HUES64 (cell line): ENCODE measurements at regions not wholly inside any gene's neighbourhood (a gene's known extent, or its start where the extent isn't known, plus 50 kb on each side); places are given as distances from the start of the nearest gene placed in this dataset.

Experiments
- H3K27ac ChIP-seq: 2 replicates; pipeline ENCODE4 v1.7.0; 2013; ENCODE audit warnings: low read depth, low read length, inconsistent platforms
- H3K27me3 ChIP-seq: 2 replicates; pipeline ENCODE4 v1.6.1; 2013; ENCODE audit warnings: mild to moderate bottlenecking, low read length; ENCODE audit not compliant: insufficient read depth
- H3K36me3 ChIP-seq: 2 replicates; pipeline ENCODE4 v1.6.1; 2013; ENCODE audit warnings: mild to moderate bottlenecking, low read length; ENCODE audit not compliant: insufficient read depth
- H3K4me1 ChIP-seq: 2 replicates; pipeline ENCODE4 v1.6.1; 2013; ENCODE audit warnings: mild to moderate bottlenecking, low read length, moderate library complexity; ENCODE audit not compliant: insufficient read depth
- H3K4me3 ChIP-seq: 2 replicates; pipeline ENCODE4 v1.5.1; 2013; ENCODE audit warnings: mild to moderate bottlenecking, low read length, moderate library complexity
- H3K9ac ChIP-seq: 2 replicates; pipeline ENCODE4 v1.6.1; 2013; ENCODE audit warnings: mild to moderate bottlenecking, low read depth, low read length
- H3K9me3 ChIP-seq: 2 replicates; pipeline ENCODE4 v1.6.1; 2013; ENCODE audit warnings: low read depth, low read length; ENCODE audit not compliant: insufficient read depth
- WGBS: fragments of 150-250, 120-280 bp; methylation state at CpG from one replicate; pipeline ENCODE4 v1.1.7; 2013; ENCODE audit warnings: missing lambda C conversion rate; 5-methylcytosine and 5-hydroxymethylcytosine counted together

- Histone ChIP-seq H3K9ac (no peak overlapping the region), H3K4me1 (no peaks in the 10 kb centered on the region), H3K9me3 (no peaks in the 10 kb centered on the region), H3K4me3 (no peak overlapping the region), H3K27me3 (no peaks in the 10 kb centered on the region), H3K36me3 (no peaks in the 10 kb centered on the region), H3K27ac (no peak overlapping the region)
- WGBS, result 97% methylated on average over 2 of the region's 2 CpGs
These were observed 139.1 kb downstream of the HDGFL1 start for GRCh38 chr6:22708469-22708868.

- 87% methylated on average over 3 of the region's 3 CpGs for WGBS
- Histone ChIP-seq H3K4me3 (no peak overlapping the region), H3K27me3 (no peaks in the 10 kb centered on the region), H3K9me3 (no peaks in the 10 kb centered on the region), H3K4me1 (no peaks in the 10 kb centered on the region), H3K36me3 (no peaks in the 10 kb centered on the region), H3K9ac (no peak overlapping the region), H3K27ac (no peak overlapping the region)
These were observed 140.4 kb downstream of the HDGFL1 start for GRCh38 chr6:22709803-22710202.

GRCh38 chr6:22716721-22717120 lies 147.4 kb downstream of the HDGFL1 start:
- Histone ChIP-seq H3K9me3 (no peaks in the 10 kb centered on the region), H3K27ac (no peak overlapping the region), H3K4me3 (no peak overlapping the region), H3K36me3 (no peaks in the 10 kb centered on the region), H3K27me3 (no peaks in the 10 kb centered on the region), H3K9ac (no peak overlapping the region), H3K4me1 (no peaks in the 10 kb centered on the region; the same call in 1 of the 2 replicates)
- 91% methylated on average over 1 of the region's 1 CpG for WGBS

GRCh38 chr6:22717915-22718314 lies 148.5 kb downstream of the HDGFL1 start:
- Histone ChIP-seq H3K27me3 (no peaks in the 10 kb centered on the region), H3K36me3 (no peaks in the 10 kb centered on the region), H3K27ac (no peak overlapping the region), H3K4me3 (no peak overlapping the region), H3K4me1 (no peaks in the 10 kb centered on the region; the same call in 1 of the 2 replicates), H3K9me3 (peaks cover 6% of the 10 kb centered on the region; the same call in 1 of the 2 replicates), H3K9ac (no peak overlapping the region)
- WGBS, result 91% methylated on average over 5 of the region's 5 CpGs

GRCh38 chr6:22722913-22723312 lies 153.5 kb downstream of the HDGFL1 start:
- Histone ChIP-seq H3K27ac (no peak overlapping the region), H3K4me3 (no peak overlapping the region), H3K36me3 (no peaks in the 10 kb centered on the region), H3K9me3 (peaks cover 14% of the 10 kb centered on the region; the same call in 1 of the 2 replicates), H3K4me1 (no peaks in the 10 kb centered on the region), H3K27me3 (no peaks in the 10 kb centered on the region), H3K9ac (no peak overlapping the region)
- WGBS, result 94% methylated on average over 1 of the region's 1 CpG

GRCh38 chr6:22726966-22727365 lies 157.6 kb downstream of the HDGFL1 start:
- no peaks in the 10 kb centered on the region for H3K36me3 ChIP-seq
- H3K4me3 ChIP-seq, result no peak overlapping the region
- 89% methylated on average over 4 of the region's 4 CpGs for WGBS
- H3K9me3 ChIP-seq, result peaks cover 14% of the 10 kb centered on the region; the same call in 1 of the 2 replicates
- H3K9ac ChIP-seq, result no peak overlapping the region
- H3K27ac ChIP-seq, result no peak overlapping the region
- H3K4me1 ChIP-seq, result no peaks in the 10 kb centered on the region
- H3K27me3 ChIP-seq, result no peaks in the 10 kb centered on the region

GRCh38 chr6:22727710-22728109 lies 158.3 kb downstream of the HDGFL1 start:
- WGBS, result 91% methylated on average over 6 of the region's 6 CpGs
- H3K4me1 ChIP-seq, result no peaks in the 10 kb centered on the region
- no peak overlapping the region for H3K9ac ChIP-seq
- no peak overlapping the region for H3K27ac ChIP-seq
- peaks cover 9% of the 10 kb centered on the region; the same call in 1 of the 2 replicates for H3K9me3 ChIP-seq
- no peaks in the 10 kb centered on the region for H3K36me3 ChIP-seq
- no peaks in the 10 kb centered on the region for H3K27me3 ChIP-seq
- no peak overlapping the region for H3K4me3 ChIP-seq

- Histone ChIP-seq H3K36me3 (no peaks in the 10 kb centered on the region), H3K9me3 (no peaks in the 10 kb centered on the region), H3K4me1 (peaks cover 13% of the 10 kb centered on the region), H3K27ac (no peak overlapping the region), H3K9ac (no peak overlapping the region), H3K4me3 (no peak overlapping the region), H3K27me3 (no peaks in the 10 kb centered on the region)
- WGBS, result 96% methylated on average over 3 of the region's 3 CpGs
These were observed 163.0 kb downstream of the HDGFL1 start for GRCh38 chr6:22732176-22732970.

- H3K27me3 ChIP-seq, result no peaks in the 10 kb centered on the region
- no peak overlapping the region for H3K4me3 ChIP-seq
- H3K27ac ChIP-seq, result no peak overlapping the region
- H3K36me3 ChIP-seq, result no peaks in the 10 kb centered on the region
- WGBS, result 94% methylated on average over 3 of the region's 3 CpGs
- no peak overlapping the region for H3K9ac ChIP-seq
- H3K9me3 ChIP-seq, result no peaks in the 10 kb centered on the region
- H3K4me1 ChIP-seq, result peaks cover 13% of the 10 kb centered on the region
These were observed 167.4 kb downstream of the HDGFL1 start for GRCh38 chr6:22736740-22737139.

GRCh38 chr6:22737331-22737730 lies 168.0 kb downstream of the HDGFL1 start:
- Histone ChIP-seq H3K9me3 (no peaks in the 10 kb centered on the region), H3K27ac (no peak overlapping the region; the same call in 1 of the 2 replicates), H3K9ac (no peak overlapping the region), H3K4me3 (no peak overlapping the region), H3K27me3 (no peaks in the 10 kb centered on the region), H3K36me3 (no peaks in the 10 kb centered on the region), H3K4me1 (peaks cover 13% of the 10 kb centered on the region)
- WGBS, result 28% methylated on average over 5 of the region's 5 CpGs

- Histone ChIP-seq H3K4me1 (peaks cover 13% of the 10 kb centered on the region), H3K27me3 (no peaks in the 10 kb centered on the region), H3K9ac (no peak overlapping the region), H3K27ac (no peak overlapping the region), H3K9me3 (no peaks in the 10 kb centered on the region), H3K36me3 (no peaks in the 10 kb centered on the region), H3K4me3 (no peak overlapping the region)
- WGBS, result 95% methylated on average over 5 of the region's 6 CpGs
These were observed 168.8 kb downstream of the HDGFL1 start for GRCh38 chr6:22738194-22738593.
